Suprapubic skin (tissue), 3 donors: ENCODE measurements at regions not wholly inside any gene's neighbourhood (a gene's known extent, or its start where the extent isn't known, plus 50 kb on each side); places are given as distances from the start of the nearest gene placed in this dataset.

Experiments
- POLR2A ChIP-seq, 2 donors: fragments of 450-650 bp; IDR thresholded peaks; one replicate each; pipeline ENCODE4 v1.6.1; 2017; ENCODE audit warnings: antibody characterized with exemption in 2 of 2, mild to moderate bottlenecking in 2 of 2, moderate library complexity in 2 of 2
- TF ChIP-seq, protein P1 (sequence below), 2 donors: fragments of 200-600 bp in 1 of 2; fragments of 450-650 bp in 1 of 2; sonication (generic) in 1 of 2; IDR thresholded peaks; one replicate each; pipeline ENCODE4 v1.5.1; 2016 to 2019; ENCODE audit warnings: antibody characterized with exemption in 2 of 2, mild to moderate bottlenecking in 1 of 2, moderate library complexity in 1 of 2

DNA sequence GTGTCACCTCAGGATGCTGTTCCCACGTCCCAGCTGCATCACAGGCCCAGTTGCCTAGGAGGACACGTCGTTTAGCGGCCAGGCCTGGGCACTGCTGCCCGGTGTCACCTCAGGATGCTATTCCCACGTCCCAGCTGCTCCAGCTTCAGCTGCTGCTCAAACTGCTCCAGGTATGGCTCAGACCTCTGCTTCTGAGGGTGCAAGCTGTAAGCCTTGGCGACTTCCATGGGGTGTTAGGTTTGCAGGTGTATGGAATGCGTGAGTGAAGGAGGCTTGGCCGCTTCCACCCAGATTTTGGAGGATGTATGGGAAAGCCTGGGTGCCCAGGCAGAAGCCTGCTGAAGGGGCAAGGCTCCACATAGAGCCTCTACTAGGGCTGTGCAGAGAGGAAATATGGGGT lies 205.3 kb upstream of the B3GAT1 start:
- TF ChIP-seq, protein P1, sequence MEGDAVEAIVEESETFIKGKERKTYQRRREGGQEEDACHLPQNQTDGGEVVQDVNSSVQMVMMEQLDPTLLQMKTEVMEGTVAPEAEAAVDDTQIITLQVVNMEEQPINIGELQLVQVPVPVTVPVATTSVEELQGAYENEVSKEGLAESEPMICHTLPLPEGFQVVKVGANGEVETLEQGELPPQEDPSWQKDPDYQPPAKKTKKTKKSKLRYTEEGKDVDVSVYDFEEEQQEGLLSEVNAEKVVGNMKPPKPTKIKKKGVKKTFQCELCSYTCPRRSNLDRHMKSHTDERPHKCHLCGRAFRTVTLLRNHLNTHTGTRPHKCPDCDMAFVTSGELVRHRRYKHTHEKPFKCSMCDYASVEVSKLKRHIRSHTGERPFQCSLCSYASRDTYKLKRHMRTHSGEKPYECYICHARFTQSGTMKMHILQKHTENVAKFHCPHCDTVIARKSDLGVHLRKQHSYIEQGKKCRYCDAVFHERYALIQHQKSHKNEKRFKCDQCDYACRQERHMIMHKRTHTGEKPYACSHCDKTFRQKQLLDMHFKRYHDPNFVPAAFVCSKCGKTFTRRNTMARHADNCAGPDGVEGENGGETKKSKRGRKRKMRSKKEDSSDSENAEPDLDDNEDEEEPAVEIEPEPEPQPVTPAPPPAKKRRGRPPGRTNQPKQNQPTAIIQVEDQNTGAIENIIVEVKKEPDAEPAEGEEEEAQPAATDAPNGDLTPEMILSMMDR (IDR thresholded peaks at IDR 0.05), result no peak
- no peak for TF ChIP-seq POLR2A (IDR thresholded peaks at IDR 0.05)
